GM12864 (cell line): ENCODE measurements at regions not wholly inside any gene's neighbourhood (a gene's known extent, or its start where the extent isn't known, plus 50 kb on each side); places are given as distances from the start of the nearest gene placed in this dataset.

Experiments used
- DNase-seq: peaks from one replicate; pipeline ENCODE4 v3.0.0-alpha.2; 2011; ENCODE audit warnings: low read depth
- H3K4me3 ChIP-seq: 2 replicates; pipeline ENCODE4 v1.5.1; 2011; ENCODE audit warnings: mild to moderate bottlenecking, low read depth, low read length, control low read depth
- CTCF ChIP-seq: IDR thresholded peaks from 2 replicates; pipeline ENCODE4 v1.5.1; 2011; ENCODE audit warnings: low read depth, mild to moderate bottlenecking, moderate library complexity, low read length, control low read depth, inconsistent platforms; ENCODE audit errors: missing control alignments

- no peak overlapping the region for H3K4me3 ChIP-seq
- DNase-seq = no peak
- no peak for TF ChIP-seq CTCF
These were observed 66.1 kb upstream of the SLC39A8 start for GRCh38 chr4:102411408-102411807.

GRCh38 chr4:102416765-102417164, 71.5 kb upstream of the SLC39A8 start:
- no peak for DNase-seq
- H3K4me3 ChIP-seq = no peak overlapping the region
- no peak for TF ChIP-seq CTCF

- TF ChIP-seq CTCF = no peak
- H3K4me3 ChIP-seq = no peak overlapping the region
- DNase-seq = no peak
These were observed 75.5 kb upstream of the SLC39A8 start for GRCh38 chr4:102420563-102421398.

GRCh38 chr4:102422843-102423242, 77.6 kb upstream of the SLC39A8 start:
- no peak overlapping the region for H3K4me3 ChIP-seq
- no peak for TF ChIP-seq CTCF
- DNase-seq = no peak

- no peak for TF ChIP-seq CTCF
- no peak for DNase-seq
- H3K4me3 ChIP-seq = no peak overlapping the region
These were observed 77.8 kb upstream of the NFKB1 start for GRCh38 chr4:102423375-102423774.

GRCh38 chr4:102427371-102427998, 73.7 kb upstream of the NFKB1 start:
- DNase-seq = no peak
- TF ChIP-seq CTCF = no peak
- no peak overlapping the region for H3K4me3 ChIP-seq
